T-cell (primary cell): ENCODE measurements at regions not wholly inside any gene's neighbourhood (a gene's known extent, or its start where the extent isn't known, plus 50 kb on each side); places are given as distances from the start of the nearest gene placed in this dataset.

Experiments
- ATAC-seq, 4 experiments: fragments of 200-7000 bp in 3 of 4; fragments of 150-1000 bp in 1 of 4; cut with Tn5 transposase; replicated peaks in 1 of 4; 1 replicate in 3 of 4; 2 replicates in 1 of 4; pipeline ENCODE4 v1.10.0; 2021; ENCODE audit warnings: moderate library complexity in 3 of 4, mild to moderate bottlenecking in 2 of 4, moderate number of reproducible peaks in 1 of 4
- CTCF ChIA-PET, 2 donors: fragments of 300-600 bp; sonication (Branson Sonifier 250); formaldehyde crosslinking; loops; one replicate each; lab custom pipeline; 2022; ENCODE audit warnings: antibody characterized with exemption in 2 of 2; lab: Charles Lee
- POLR2A ChIA-PET, 2 donors: fragments of 300-600 bp; sonication (Branson Sonifier 250); formaldehyde crosslinking; loops; one replicate each; lab custom pipeline; 2022; ENCODE audit warnings: antibody characterized with exemption in 2 of 2; lab: Charles Lee
- DNase-seq, 35 experiments: peaks; one replicate each; pipeline versions ENCODE4 v3.0.0 to v3.0.0-alpha.2; 2013 to 2023
- H3K27ac ChIP-seq: one replicate; pipeline ENCODE4 v1.5.1; 2013; ENCODE audit warnings: low read length
- H3K27me3 ChIP-seq, 2 experiments: replicated peaks in 1 of 2; 1 replicate in 1 of 2; 2 replicates in 1 of 2; pipeline versions ENCODE4 v1.6.1 to v1.7.0; 2013; ENCODE audit warnings: low read length in 1 of 2, mixed read lengths in 1 of 2; ENCODE audit not compliant: control insufficient read depth in 2 of 2, insufficient read depth in 2 of 2; ENCODE audit errors: extremely low read depth in 1 of 2
- H3K36me3 ChIP-seq, 2 donors: 1 replicate in 1 of 2; 2 replicates in 1 of 2; pipeline versions ENCODE4 v1.6.1 to v1.7.0; 2013; ENCODE audit warnings: low read length in 1 of 2; ENCODE audit not compliant: control insufficient read depth in 2 of 2, insufficient read depth in 1 of 2; ENCODE audit errors: extremely low read depth in 1 of 2
- H3K4me1 ChIP-seq, 2 experiments: 1 replicate in 1 of 2; 2 replicates in 1 of 2; pipeline versions ENCODE4 v1.6.1 to v1.7.0; 2013; ENCODE audit warnings: low read length in 2 of 2, mixed read lengths in 1 of 2; ENCODE audit not compliant: insufficient read depth in 2 of 2, control insufficient read depth in 1 of 2; ENCODE audit errors: extremely low read depth in 1 of 2
- H3K4me3 ChIP-seq, 2 donors: 1 replicate in 1 of 2; 2 replicates in 1 of 2; pipeline versions ENCODE4 v1.5.1 to v1.7.0; 2013; ENCODE audit warnings: mild to moderate bottlenecking in 2 of 2, low read length in 1 of 2, moderate library complexity in 1 of 2; ENCODE audit not compliant: control insufficient read depth in 1 of 2; ENCODE audit errors: extremely low read depth in 1 of 2
- H3K9me3 ChIP-seq: 2 replicates; pipeline ENCODE4 v1.7.0; 2013
- H3K27ac Mint-ChIP-seq, 2 donors: one replicate each; pipeline ENCODE4 v1.8.0; 2020 to 2021; ENCODE audit warnings: mild to moderate bottlenecking in 2 of 2, mixed read lengths in 2 of 2
- H3K27me3 Mint-ChIP-seq, 2 donors: one replicate each; pipeline ENCODE4 v1.8.0; 2021 to 2022; ENCODE audit warnings: mixed read lengths in 2 of 2
- H3K36me3 Mint-ChIP-seq: one replicate; pipeline ENCODE4 v1.8.0; 2021; ENCODE audit warnings: mixed read lengths
- H3K4me1 Mint-ChIP-seq, 3 donors: one replicate each; pipeline ENCODE4 v1.8.0; 2020 to 2022; ENCODE audit warnings: mixed read lengths in 3 of 3, mild to moderate bottlenecking in 1 of 3
- H3K4me3 Mint-ChIP-seq, 3 donors: one replicate each; pipeline ENCODE4 v1.8.0; 2020 to 2022; ENCODE audit warnings: mild to moderate bottlenecking in 3 of 3, mixed read lengths in 3 of 3, moderate library complexity in 3 of 3
- H3K9me3 Mint-ChIP-seq, 3 donors: one replicate each; pipeline ENCODE4 v1.8.0; 2020 to 2022; ENCODE audit warnings: mixed read lengths in 3 of 3
- WGBS: methylation state at CpG from one replicate; pipeline ENCODE4 v1.1.5; 2013; ENCODE audit warnings: missing lambda C conversion rate; ENCODE audit not compliant: insufficient coverage; 5-methylcytosine and 5-hydroxymethylcytosine counted together

- H3K4me1 Mint-ChIP-seq = no peaks in the 10 kb centered on the region
- CTCF ChIA-PET = interaction anchor here in 1 of 2 donors (0.6 kb wide), 1 partner anchor 22 kb away, joined by 4 read pairs; no protein-coding TSS in a partner anchor
These were observed 92.1 kb upstream of the GPR149 start for GRCh38 chr3:154522036-154522602.

GRCh38 chr3:154517404-154517803 lies 87.4 kb upstream of the GPR149 start:
- CTCF ChIA-PET = no interaction called here
- H3K4me3 Mint-ChIP-seq = no peak overlapping the region
- H3K27ac Mint-ChIP-seq = no peak overlapping the region
- Histone ChIP-seq H3K27me3 (no peaks in the 10 kb centered on the region), H3K4me1 (no peaks in the 10 kb centered on the region), H3K27ac (no peak overlapping the region), H3K4me3 (no peak overlapping the region), H3K36me3 (no peaks in the 10 kb centered on the region), H3K9me3 (no peaks in the 10 kb centered on the region)
- no peaks in the 10 kb centered on the region for H3K27me3 Mint-ChIP-seq
- POLR2A ChIA-PET = no interaction called here
- no peaks in the 10 kb centered on the region for H3K4me1 Mint-ChIP-seq
- no peaks in the 10 kb centered on the region for H3K36me3 Mint-ChIP-seq
- peaks cover 0 to 15% (median 0%) of the 10 kb centered on the region in 3 donors for H3K9me3 Mint-ChIP-seq
- ATAC-seq = no peak
- no CpG with 5 or more reads among the region's 2 CpGs for WGBS
- no peak for DNase-seq

More at GRCh38 chr3:154522036-154522602, 92.1 kb upstream of the GPR149 start:
- Histone ChIP-seq H3K27ac (no peak overlapping the region), H3K27me3 (no peaks in the 10 kb centered on the region), H3K36me3 (no peaks in the 10 kb centered on the region), H3K9me3 (no peaks in the 10 kb centered on the region), H3K4me1 (no peaks in the 10 kb centered on the region), H3K4me3 (no peak overlapping the region)
- Mint-ChIP-seq H3K36me3 (no peaks in the 10 kb centered on the region), H3K27me3 (peaks cover 0 to 6% of the 10 kb centered on the region in 2 donors), H3K4me3 (no peak overlapping the region), H3K27ac (no peak overlapping the region), H3K9me3 (peaks cover 0 to 11% (median 0%) of the 10 kb centered on the region in 3 donors)
- DNase-seq = no peak
- ATAC-seq = no peak
- POLR2A ChIA-PET = no interaction called here

- Mint-ChIP-seq H3K36me3 (no peaks in the 10 kb centered on the region), H3K27ac (no peak overlapping the region), H3K4me1 (no peaks in the 10 kb centered on the region), H3K9me3 (peaks cover 0 to 15% (median 0%) of the 10 kb centered on the region in 3 donors), H3K27me3 (no peaks in the 10 kb centered on the region), H3K4me3 (no peak overlapping the region)
- no peaks in the 10 kb centered on the region for H3K4me1 ChIP-seq
- no peak overlapping the region for H3K27ac ChIP-seq
- H3K27me3 ChIP-seq = no peaks in the 10 kb centered on the region
- WGBS = no CpG with 5 or more reads among the region's 1 CpG
- ATAC-seq (no peak), DNase-seq (no peak)
- H3K4me3 ChIP-seq = no peak overlapping the region
- H3K36me3 ChIP-seq = no peaks in the 10 kb centered on the region
- POLR2A ChIA-PET = no interaction called here
- CTCF ChIA-PET = no interaction called here
- no peaks in the 10 kb centered on the region for H3K9me3 ChIP-seq
These were observed 85.9 kb upstream of the GPR149 start for GRCh38 chr3:154515921-154516320.

- Histone ChIP-seq H3K4me1 (no peaks in the 10 kb centered on the region), H3K27ac (no peak overlapping the region), H3K4me3 (no peak overlapping the region), H3K27me3 (no peaks in the 10 kb centered on the region), H3K36me3 (no peaks in the 10 kb centered on the region), H3K9me3 (no peaks in the 10 kb centered on the region)
- ChIA-PET POLR2A (no interaction called here), CTCF (no interaction called here)
- WGBS = no CpG with 5 or more reads among the region's 2 CpGs
- H3K27me3 Mint-ChIP-seq = no peaks in the 10 kb centered on the region
- no peak overlapping the region for H3K4me3 Mint-ChIP-seq
- no peak overlapping the region for H3K27ac Mint-ChIP-seq
- ATAC-seq = no peak
- H3K9me3 Mint-ChIP-seq = no peaks in the 10 kb centered on the region
- H3K36me3 Mint-ChIP-seq = no peaks in the 10 kb centered on the region
- no peak for DNase-seq
- no peaks in the 10 kb centered on the region for H3K4me1 Mint-ChIP-seq
These were observed 80.8 kb upstream of the GPR149 start for GRCh38 chr3:154510780-154511179.

GRCh38 chr3:154507727-154508126 lies 77.7 kb upstream of the GPR149 start:
- Histone ChIP-seq H3K27ac (no peak overlapping the region), H3K27me3 (no peaks in the 10 kb centered on the region), H3K4me1 (no peaks in the 10 kb centered on the region), H3K4me3 (no peak overlapping the region), H3K36me3 (no peaks in the 10 kb centered on the region), H3K9me3 (no peaks in the 10 kb centered on the region)
- WGBS = no CpG with 5 or more reads among the region's 2 CpGs
- ATAC-seq (no peak), DNase-seq (no peak)
- Mint-ChIP-seq H3K9me3 (peaks cover 0 to 4% (median 0%) of the 10 kb centered on the region in 3 donors), H3K27ac (no peak overlapping the region), H3K27me3 (no peaks in the 10 kb centered on the region), H3K4me3 (no peak overlapping the region), H3K4me1 (no peaks in the 10 kb centered on the region), H3K36me3 (no peaks in the 10 kb centered on the region)
- POLR2A ChIA-PET = no interaction called here
- CTCF ChIA-PET = no interaction called here

- H3K27ac Mint-ChIP-seq = no peak overlapping the region
- no peaks in the 10 kb centered on the region for H3K9me3 Mint-ChIP-seq
- H3K27me3 ChIP-seq = no peaks in the 10 kb centered on the region
- H3K4me3 ChIP-seq = no peak overlapping the region
- WGBS = 83% methylated on average over 2 of the region's 2 CpGs
- ATAC-seq (no peak), DNase-seq (no peak)
- H3K27me3 Mint-ChIP-seq = no peaks in the 10 kb centered on the region
- no peaks in the 10 kb centered on the region for H3K36me3 Mint-ChIP-seq
- H3K4me3 Mint-ChIP-seq = no peak overlapping the region
- H3K9me3 ChIP-seq = no peaks in the 10 kb centered on the region
- H3K27ac ChIP-seq = no peak overlapping the region
- CTCF ChIA-PET = no interaction called here
- no peaks in the 10 kb centered on the region for H3K4me1 ChIP-seq
- no peaks in the 10 kb centered on the region for H3K36me3 ChIP-seq
- H3K4me1 Mint-ChIP-seq = no peaks in the 10 kb centered on the region
- POLR2A ChIA-PET = no interaction called here
These were observed 67.0 kb upstream of the GPR149 start for GRCh38 chr3:154496978-154497377.

- Mint-ChIP-seq H3K9me3 (no peaks in the 10 kb centered on the region), H3K36me3 (no peaks in the 10 kb centered on the region), H3K4me1 (no peaks in the 10 kb centered on the region), H3K27ac (no peak overlapping the region), H3K4me3 (no peak overlapping the region), H3K27me3 (no peaks in the 10 kb centered on the region)
- H3K4me3 ChIP-seq = no peak overlapping the region
- 60% methylated on average over 1 of the region's 2 CpGs for WGBS
- no peaks in the 10 kb centered on the region for H3K9me3 ChIP-seq
- H3K4me1 ChIP-seq = no peaks in the 10 kb centered on the region
- no peaks in the 10 kb centered on the region for H3K36me3 ChIP-seq
- no peak overlapping the region for H3K27ac ChIP-seq
- ATAC-seq = no peak
- ChIA-PET CTCF (no interaction called here), POLR2A (no interaction called here)
- no peaks in the 10 kb centered on the region for H3K27me3 ChIP-seq
- DNase-seq = no peak
These were observed 66.5 kb upstream of the GPR149 start for GRCh38 chr3:154496540-154496939.
